AG04450 (cell line): ENCODE measurements at regions not wholly inside any gene's neighbourhood (a gene's known extent, or its start where the extent isn't known, plus 50 kb on each side); places are given as distances from the start of the nearest gene placed in this dataset.

Experiments used
- CTCF ChIA-PET: fragments of 300-600, 350-600 bp; formaldehyde crosslinking; extraction: SDS; loops from one replicate; lab custom pipeline; 2022; ENCODE audit warnings: antibody characterized with exemption, inconsistent platforms; lab: Charles Lee
- POLR2A ChIA-PET: fragments of 350-600 bp; formaldehyde crosslinking; extraction: SDS; loops from one replicate; lab custom pipeline; 2021; ENCODE audit warnings: antibody characterized with exemption, inconsistent platforms; lab: Yijun Ruan, JAX
- DNase-seq: peaks from one replicate; pipeline ENCODE4 v3.0.0-alpha.2; 2011; ENCODE audit warnings: low read depth, low spot score
- H3K27ac ChIP-seq: one replicate; pipeline ENCODE4 v1.5.1; 2012; ENCODE audit warnings: low read depth, low read length, control low read depth
- H3K27me3 ChIP-seq: one replicate; pipeline ENCODE4 v1.6.0; 2012; ENCODE audit warnings: low read length; ENCODE audit not compliant: control insufficient read depth, insufficient read depth
- H3K4me3 ChIP-seq: 2 replicates; pipeline ENCODE4 v1.5.1; 2011; ENCODE audit warnings: mild to moderate bottlenecking, low read depth, low read length, control low read depth
- H3K9me3 ChIP-seq: 2 replicates; pipeline ENCODE4 v1.5.1; 2012; ENCODE audit warnings: low read length; ENCODE audit not compliant: control insufficient read depth, insufficient read depth
- CTCF ChIP-seq: IDR thresholded peaks from 2 replicates; pipeline ENCODE4 v1.5.1; 2011; ENCODE audit warnings: low read depth, low read length, control low read depth, inconsistent platforms

GRCh38 chr22:27594474-27595134 is 207.0 kb downstream of the MN1 start:
- Histone ChIP-seq H3K9me3 (no peaks in the 10 kb centered on the region; the same call in none of the 2 replicates), H3K4me3 (no peak overlapping the region), H3K27me3 (peaks cover 39% of the 10 kb centered on the region), H3K27ac (no peak overlapping the region)
- ChIA-PET POLR2A (no interaction called here), CTCF (no interaction called here)
- TF ChIP-seq CTCF, result no peak
- no peak for DNase-seq

DNA sequence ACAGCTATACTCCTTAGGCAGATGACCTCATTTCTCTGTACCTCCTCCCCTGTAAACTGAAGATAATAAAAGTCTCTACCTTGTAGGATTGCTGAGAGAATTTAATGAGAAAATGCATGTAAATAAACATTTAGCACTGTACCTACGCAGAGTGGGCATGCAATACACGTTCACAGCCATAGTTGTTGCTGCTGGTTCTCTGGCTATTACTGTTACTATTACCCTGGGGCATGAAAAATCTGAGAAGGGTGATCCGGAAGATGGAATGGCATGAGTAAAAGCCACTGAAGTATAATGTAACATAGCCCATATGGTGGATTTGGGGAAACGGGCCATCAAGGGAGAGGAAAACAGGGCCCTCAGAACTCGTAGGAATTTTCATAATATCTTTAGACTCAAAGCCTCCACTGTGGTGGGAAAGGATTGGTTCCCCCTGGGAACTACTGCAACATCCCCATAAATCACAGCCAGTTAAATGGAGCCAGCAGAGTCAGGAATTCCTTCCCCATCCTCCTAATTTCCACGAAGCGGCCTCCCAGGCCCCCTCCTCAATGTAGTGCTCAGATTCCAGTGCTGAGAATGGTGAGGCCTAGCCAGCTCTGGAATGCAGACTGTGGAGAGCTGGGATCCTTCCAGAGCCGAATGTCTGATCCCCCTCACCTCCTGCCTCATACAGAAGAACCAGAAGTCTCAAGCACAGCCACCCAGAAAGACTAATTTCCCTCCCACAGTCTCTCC is 205.3 kb downstream of the MN1 start:
- POLR2A ChIA-PET, result no interaction called here
- Histone ChIP-seq H3K27me3 (peaks cover 30% of the 10 kb centered on the region), H3K9me3 (no peaks in the 10 kb centered on the region; the same call in 1 of the 2 replicates), H3K27ac (no peak overlapping the region), H3K4me3 (no peak overlapping the region)
- CTCF ChIA-PET, result interaction anchor here (0.6 kb wide), 1 partner anchor 91 kb away, joined by 3 read pairs; no protein-coding TSS in a partner anchor
- TF ChIP-seq CTCF, result no peak
- no peak for DNase-seq

DNA sequence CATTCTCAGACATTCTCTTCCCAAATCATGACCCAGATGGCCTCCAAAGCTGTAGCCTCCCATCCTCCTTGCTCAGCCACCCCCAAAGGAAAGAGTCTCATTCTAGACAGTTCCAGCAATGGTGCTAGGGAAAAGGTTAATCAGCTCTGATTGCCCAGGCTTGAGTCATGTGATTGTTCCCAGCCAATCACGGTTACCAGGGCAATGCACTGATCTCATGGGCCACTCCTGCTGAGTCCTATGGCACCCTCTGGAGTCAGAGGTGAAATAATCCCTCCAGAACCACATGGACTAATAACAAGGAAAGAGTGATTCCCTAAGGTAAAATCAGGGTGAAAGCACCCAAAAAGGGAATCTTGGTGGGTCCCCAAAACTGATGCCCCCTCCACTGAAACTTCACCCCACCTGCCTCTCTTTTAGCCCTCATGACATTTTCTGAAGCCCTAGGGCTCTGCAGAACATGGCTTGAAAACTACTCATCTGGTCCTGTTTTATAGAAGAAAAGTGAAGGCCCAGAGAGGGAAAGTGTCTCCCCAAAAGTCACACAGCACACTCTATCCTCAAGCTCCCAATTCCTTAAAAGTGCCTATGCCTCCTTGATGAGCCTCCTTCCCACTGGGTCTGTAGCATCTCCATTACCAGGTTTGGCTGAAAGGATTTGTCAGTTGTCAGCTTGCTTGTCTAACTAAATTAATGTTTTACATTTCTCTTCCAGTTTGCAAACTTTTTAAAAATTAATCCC is 203.7 kb downstream of the MN1 start:
- no peak for DNase-seq
- no peak overlapping the region for H3K27ac ChIP-seq
- H3K4me3 ChIP-seq, result no peak overlapping the region
- ChIA-PET CTCF (no interaction called here), POLR2A (no interaction called here)
- peaks cover 21% of the 10 kb centered on the region for H3K27me3 ChIP-seq
- TF ChIP-seq CTCF, result no peak
- no peaks in the 10 kb centered on the region for H3K9me3 ChIP-seq

DNA sequence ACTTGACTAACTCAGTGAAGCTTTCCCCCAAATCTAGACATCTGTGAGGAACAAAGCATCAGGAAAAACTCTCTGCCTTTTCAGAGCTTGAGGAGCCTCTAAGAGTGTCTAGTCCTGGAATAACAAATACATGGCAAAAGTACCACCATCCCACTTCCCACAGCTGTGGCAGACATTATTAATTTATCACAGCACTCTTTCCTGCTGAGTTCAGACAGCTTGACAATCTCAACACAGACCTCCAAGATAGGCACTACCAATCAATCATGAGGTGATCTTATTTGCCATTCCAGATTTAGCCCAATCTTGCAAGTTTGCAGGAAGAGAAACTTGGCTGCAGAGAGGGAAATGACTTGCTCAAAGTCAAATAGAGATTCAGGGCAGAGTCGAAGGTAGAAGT is 202.8 kb downstream of the MN1 start:
- H3K4me3 ChIP-seq, result no peak overlapping the region
- DNase-seq, result no peak
- no peak for TF ChIP-seq CTCF
- no peaks in the 10 kb centered on the region for H3K9me3 ChIP-seq
- CTCF ChIA-PET, result no interaction called here
- peaks cover 28% of the 10 kb centered on the region for H3K27me3 ChIP-seq
- POLR2A ChIA-PET, result no interaction called here
- H3K27ac ChIP-seq, result no peak overlapping the region
